Left hindlimb (tissue), 1 donor: ENCODE measurements at regions not wholly inside any gene's neighbourhood (a gene's known extent, or its start where the extent isn't known, plus 50 kb on each side); places are given as distances from the start of the nearest gene placed in this dataset.

Experiments used
- DNase-seq: peaks from one replicate; pipeline ENCODE4 v3.0.0-alpha.2; 2018

GRCh38 chr1:5765997-5766913, 226.0 kb downstream of the NPHP4 start:
- no peak for DNase-seq

GRCh38 chr1:5765483-5765882, 226.7 kb downstream of the NPHP4 start:
- DNase-seq = no peak

- no peak for DNase-seq
Observed at GRCh38 chr1:5764959-5765358, 227.3 kb downstream of the NPHP4 start.

- DNase-seq = no peak
Observed at GRCh38 chr1:5764464-5764863, 227.8 kb downstream of the NPHP4 start.

DNA sequence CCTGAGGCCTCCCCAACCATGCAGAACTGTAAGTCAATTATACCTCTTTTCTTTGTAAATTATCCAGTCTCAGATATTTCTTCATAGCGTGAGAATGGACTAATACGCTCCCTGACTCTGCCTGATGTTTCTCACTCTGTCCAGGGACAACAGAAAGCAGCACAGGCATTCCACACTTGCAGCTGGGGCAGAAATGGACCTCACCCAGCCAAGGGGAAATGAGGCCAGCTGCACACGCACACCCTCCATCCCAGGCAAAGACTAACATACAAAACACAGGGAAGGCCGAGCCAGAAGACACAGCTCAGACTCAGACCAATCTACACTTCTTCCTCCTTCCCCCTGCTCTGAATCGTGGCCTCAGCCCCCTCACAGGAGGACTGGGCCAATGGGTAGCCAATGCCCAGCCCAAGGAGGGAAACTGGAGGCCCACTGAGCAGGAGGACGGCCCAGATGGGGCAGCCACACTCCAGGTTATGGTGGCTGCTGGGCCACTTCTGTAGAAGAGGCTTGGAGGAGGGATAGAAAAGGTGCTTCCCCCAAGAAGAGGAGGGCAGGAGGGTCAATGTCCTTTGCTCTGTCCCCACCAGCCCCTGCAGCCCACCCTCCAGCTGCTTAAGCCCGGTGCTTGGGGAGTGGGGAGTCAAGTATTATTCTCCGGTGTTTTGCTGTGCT, 228.4 kb downstream of the NPHP4 start:
- DNase-seq = no peak

DNA sequence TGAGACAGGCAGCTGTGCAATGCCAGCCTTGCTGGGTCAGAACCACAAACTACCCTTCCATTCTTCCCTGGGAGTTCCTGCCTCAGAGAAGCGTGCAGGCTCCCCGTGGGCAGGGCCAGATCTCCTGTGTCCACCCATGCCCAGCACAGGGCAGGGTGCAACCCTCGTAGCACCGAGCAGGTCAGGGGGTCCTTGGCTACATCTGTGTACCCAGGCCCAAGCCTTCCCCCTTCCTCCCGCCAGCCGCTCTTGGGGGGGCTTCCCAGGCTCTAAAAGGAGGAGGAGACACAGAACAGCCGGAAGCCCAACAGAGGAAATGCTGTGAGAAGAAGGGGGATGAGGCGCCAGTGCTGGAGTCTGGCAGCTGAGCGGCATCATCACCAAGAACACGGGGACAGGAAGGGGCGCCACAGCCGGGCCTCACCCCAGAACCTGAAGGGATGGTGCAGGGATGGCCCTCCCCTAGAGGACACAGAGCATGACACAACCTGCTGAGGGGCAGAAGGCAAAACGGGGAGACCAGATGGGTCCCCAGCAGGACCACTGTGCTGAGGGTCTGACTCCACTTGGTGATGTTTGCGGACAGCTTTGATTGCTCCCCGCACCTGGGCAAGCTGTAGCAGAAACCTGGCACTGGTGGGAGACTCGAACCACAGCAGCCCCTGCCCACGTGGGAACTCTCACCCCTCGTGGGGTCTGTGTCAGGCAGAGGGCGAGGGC, 233.2 kb downstream of the NPHP4 start:
- no peak for DNase-seq

DNA sequence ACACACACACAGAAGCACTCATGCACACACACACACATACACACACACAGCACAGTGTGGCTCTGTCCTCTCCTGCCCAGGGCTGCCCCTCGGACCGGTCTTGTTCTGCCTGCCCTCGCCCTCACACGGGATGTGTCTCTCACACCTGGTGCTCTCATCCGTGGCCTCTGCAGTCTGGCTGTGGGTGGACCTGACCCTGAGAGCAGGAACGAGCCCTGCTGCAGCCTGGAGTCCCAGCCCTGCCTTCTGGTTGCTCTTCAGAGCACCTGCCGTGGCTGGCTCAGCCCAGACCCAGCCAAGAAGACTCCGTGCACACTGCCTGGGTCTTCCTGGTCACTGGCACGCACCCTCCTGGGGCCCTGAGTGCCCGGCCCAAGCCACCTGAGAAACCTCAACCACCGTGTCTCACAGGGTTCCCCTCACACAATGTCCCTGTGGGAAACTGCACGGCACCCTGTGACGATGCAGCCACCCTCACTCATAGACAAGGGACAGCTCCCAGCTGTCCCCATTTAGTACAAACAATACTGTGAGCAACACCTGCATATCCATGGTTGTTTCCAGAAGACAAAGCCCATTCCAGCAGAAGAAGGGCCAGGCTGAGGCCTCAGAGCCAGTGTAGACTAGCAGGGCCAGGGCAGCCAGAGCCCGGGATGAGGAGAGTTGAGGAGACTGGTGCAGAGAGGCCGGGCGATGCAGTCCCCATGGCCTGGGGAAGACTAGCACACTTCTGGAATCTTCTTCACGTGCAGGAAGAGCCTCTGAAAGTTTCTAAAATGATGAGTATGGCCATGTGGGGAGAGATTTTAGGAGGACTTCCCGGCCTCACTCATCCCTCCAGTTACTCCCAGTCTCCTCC, 234.0 kb downstream of the NPHP4 start:
- no peak for DNase-seq

DNA sequence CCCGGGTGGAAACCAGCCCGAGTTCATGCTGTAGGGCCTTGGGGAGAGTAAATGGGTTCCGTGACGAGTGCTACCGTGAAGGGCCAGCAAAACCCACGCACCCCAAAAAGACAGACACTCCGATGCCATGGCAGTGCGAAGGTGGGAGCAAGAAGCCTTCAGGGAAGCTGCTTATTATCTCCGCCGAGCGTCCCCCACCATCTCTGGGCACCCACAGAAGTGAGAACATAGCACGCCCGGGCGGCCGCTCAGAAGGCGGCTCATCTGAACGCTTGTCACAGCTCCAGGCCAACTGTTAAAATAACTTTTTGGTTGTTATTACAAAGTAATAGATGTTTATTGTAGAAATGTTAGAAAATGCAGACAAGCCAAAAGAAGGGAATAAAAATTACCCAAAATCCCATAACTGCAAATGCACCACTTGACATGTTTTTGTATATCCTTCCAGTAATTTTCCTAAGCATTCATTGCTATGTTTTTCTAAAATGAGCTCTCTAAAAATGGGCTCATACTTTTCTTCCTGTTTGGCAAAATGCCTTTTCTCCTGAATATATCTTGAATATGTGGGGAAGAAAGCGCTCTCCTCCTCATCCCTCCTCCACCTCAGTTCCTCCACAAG, 234.9 kb downstream of the NPHP4 start:
- DNase-seq = no peak

GRCh38 chr1:5756434-5757186, 235.6 kb downstream of the NPHP4 start:
- DNase-seq = no peak

DNA sequence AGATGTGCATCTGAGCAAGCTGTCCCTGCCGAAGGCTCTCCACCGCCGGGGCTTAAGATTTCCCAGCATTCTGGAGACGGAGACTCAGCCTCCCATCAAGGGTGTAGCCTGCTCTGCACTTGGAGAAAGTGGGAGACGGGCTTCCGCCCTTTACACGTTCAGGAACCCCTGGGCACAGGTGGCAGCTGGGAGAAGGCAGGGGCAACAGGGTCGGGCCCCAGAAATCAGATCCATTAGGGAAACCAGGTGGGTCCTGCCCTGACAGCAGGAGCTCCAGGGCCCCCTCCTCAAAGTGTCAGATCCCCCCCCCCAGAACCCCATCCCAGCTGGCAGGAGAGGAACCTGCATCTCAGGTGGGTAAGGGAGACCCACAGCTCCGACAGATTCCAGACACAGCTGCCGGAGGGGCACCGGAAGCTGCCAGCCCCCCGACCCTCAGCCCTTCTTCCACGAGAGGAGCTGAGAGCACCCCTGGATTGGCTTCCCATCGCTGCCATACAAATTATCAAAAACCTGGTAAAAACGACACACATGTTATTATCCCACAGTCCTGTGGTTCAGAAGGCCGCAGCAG, 236.6 kb downstream of the NPHP4 start:
- DNase-seq = no peak

DNA sequence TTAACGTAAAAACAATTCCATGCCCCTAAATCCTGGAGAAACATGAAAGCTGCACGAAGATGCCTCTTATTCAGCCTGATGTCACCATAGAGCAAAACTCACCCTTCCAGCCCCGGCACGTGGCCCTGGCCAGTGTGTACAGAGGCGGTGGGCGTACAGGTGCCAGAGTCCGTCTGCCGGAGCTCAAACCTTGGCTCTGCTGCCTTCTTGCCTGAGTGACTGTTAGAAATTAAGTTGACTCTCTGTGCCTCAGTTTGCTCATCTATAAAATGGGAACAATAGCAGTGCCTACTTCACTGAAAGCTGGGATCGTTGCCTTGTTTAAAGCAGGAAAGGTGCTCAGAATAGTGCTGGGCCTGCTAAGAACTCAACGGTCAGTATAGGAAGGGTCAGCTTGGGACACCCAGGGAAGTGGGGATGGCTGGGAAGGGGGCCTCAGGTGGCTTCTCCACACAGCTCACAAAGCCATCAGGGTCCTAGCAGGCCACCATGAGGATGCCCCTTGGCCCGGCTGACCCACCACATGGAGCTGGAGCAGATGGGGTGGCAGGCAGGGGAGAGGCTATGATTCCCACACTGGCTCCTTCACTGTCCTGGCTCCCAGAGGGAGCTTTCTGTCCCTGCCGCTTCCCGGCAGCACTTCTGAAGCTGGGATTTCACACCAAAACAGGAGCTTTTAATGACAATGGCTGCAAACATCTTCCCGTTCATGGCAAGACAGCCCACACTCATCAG, 237.2 kb downstream of the NPHP4 start:
- no peak for DNase-seq

DNA sequence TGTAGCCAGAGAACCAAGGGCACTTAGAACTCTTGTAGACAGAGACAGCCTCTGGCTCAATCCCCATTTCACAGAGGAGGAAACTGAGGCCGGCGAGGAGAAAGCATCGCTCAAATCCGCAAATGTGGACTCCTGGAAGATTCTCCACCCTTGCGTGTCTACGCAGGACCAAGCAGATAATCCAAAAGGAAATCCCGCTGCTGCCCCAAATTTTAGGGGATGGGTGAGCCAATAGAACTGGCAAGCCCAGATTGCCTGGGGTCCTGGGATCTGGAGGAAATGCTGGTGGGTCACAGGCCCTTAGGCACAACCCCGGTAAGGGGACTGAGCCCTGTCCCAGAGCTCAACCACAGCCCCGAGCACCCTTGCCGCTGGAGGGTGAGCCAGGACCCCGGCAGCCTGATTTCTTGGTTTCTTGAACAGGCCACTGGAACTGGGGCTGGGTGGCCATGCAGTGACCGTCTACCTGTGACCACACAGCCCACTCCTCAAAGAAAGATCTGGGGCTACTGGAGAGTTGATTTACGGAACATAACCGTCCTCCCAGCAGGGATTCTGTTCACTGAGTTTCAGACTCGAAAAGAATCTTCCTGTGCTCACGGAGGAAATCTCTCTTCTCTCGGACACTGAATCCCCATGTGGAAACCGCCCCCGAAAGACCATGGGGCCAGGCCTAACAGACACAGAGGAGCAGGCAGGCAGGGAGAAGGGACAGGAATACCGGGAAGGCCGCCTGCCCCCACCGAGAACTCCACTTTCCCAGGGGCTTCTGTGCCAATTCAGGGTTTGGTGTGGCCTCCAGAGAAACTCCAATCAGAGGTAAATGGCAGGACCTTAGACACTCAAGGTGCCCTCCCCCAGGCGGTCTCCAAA, 238.4 kb downstream of the NPHP4 start:
- no peak for DNase-seq

- no peak for DNase-seq
Observed at GRCh38 chr1:5752746-5753548, 239.3 kb downstream of the NPHP4 start.

DNA sequence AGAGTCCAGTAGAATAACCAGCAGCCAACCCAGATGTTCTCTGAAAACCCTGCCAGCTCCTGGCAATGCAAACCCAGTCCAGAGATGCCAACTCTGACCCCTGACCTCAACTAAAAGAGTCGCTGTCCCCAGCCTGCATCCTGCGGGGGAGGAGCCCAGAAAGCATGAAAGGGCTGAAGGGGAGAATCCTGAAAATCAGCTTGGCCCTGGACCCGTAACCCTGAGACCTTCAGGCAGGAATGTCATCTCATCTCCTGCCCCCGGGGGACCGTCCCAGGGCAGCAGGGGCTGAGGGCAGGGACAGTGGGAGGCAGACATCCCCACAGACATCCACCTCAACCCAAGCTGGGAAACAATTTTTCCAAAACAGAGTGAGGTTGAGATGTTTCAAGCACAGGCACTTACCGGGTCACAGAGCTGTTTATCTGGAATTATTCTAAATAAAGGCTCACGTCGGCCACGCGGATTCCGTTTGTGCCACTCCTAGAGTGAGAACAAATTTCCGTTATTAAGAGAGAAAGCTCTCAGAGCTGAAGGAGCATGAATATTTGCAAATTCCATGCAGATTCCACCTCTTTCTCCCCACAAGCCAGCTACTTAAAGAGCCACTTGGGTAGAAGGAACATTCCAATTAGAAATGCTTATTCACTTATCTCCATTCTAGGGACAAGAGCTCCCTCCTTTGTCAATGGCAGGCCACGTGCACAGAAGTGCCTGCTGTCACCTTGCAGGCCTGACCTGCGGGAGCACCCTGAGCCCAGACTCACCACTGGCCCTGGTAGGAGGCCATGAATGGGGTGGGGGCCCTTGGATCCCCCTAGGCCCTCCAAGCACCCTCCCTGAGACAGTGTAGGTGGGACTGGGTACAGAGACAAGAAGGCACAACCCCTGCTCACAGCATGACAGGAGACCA, 240.1 kb downstream of the NPHP4 start:
- no peak for DNase-seq

DNA sequence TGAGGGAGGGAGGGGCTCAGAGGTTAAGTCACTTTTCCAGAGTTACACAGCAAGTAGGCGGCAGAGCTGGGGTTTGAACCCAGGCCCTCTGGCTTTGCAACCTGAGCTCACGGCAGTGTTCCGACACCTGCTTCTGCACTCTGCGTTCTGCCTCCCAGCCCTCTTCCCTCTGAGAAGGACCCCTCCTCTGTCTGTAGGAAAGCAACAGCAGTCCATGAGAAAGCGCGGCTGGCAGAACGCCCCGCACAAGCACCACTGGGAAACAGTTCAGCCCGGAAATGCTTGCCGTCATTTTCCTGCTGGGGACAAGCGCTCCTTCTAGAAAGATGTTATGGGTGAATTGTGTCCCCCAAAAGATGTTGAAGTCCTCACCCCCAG, 241.1 kb downstream of the NPHP4 start:
- DNase-seq = no peak

GRCh38 chr1:5750186-5751162, 241.8 kb downstream of the NPHP4 start:
- peak; percentile 24 for DNase-seq
